Stimulated activated CD4-positive, alpha-beta T cell treated with anti-CD3 and anti-CD28 coated beads, Interleukin-4, amount 100 ng/mL, for 48 hours (primary cell): ENCODE measurements at regions not wholly inside any gene's neighbourhood (a gene's known extent, or its start where the extent isn't known, plus 50 kb on each side); places are given as distances from the start of the nearest gene placed in this dataset.

Source experiments
- DNase-seq, 2 donors: peaks; one replicate each; pipeline ENCODE4 v3.0.0-alpha.2; 2020; ENCODE audit warnings: low read depth in 2 of 2

DNA sequence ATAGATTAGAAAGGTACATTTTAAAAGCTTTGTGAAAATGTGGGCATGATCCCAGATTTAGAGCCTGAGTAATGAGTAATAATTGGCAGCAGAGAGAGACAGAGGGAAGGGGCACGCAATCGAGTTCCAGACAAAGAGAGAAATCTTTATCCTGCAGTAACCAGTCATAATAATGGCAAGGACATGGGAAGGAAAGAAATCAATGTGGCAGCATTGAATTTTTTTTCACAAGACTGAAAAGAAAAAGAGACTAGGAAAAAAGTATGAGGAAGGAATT, 790.8 kb upstream of the SOX9 start:
- no peak for DNase-seq

- DNase-seq, result no peak
These were observed 789.0 kb upstream of the SOX9 start for GRCh38 chr17:71331754-71332325.

GRCh38 chr17:71334048-71334751, 786.6 kb upstream of the SOX9 start:
- no peak for DNase-seq

DNA sequence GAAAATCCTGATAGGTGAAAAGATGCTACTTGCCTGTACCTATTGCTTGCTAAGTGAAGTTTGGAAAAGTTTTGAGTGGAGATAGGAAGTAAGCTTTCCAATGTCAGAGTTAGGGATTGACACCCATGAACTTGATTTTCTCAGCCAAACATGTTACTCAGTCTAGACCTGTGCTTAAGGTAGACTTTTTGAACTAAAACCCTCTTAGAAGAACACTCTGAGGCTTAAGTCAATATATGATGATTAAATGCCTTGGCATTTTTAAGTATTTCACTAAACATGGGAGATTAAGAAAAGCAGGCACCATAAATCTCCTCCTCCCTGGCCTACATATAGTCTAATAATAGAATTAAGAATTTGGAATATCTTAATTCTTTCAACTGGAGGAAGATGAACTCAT, 785.6 kb upstream of the SOX9 start:
- no peak for DNase-seq

DNA sequence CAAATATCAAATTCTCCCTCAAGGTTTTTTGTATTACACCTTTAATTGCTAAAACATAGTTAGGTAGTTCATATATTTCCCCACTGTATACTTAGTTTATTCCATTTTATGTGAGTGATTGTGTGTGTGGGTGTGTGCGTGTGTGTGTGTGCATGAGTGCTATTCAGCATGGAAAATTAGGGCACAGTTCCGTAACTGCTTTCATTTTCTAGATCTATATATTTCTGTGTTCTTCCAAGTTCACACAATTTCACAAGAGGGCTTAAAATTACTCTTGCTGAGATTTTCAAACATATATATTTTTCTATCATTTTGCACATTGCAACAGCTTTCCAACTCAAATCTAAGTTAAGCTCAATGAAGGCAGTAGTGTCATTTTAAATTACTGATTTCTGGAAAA, 782.9 kb upstream of the SOX9 start:
- DNase-seq, result no peak

DNA sequence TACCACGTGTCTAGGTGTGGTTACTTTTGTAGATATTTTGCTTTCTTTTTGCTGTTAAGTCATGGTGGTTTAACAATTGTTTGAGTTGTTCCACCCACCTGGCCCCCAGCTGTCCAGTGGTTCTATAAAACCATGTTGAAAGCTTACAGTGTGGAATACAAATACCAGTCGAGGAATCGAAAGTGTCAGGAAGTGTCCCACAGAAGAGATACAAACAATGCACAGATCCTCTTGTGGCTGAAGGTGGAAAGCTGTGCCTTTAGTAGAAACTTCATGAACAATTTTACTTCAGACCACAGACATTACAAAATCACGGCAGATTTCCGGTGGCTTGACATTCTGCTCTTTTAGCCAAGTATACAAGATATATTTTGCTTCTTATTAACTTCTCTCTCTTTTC, 782.4 kb upstream of the SOX9 start:
- DNase-seq, result no peak

- DNase-seq, result no peak
These were observed 781.6 kb upstream of the SOX9 start for GRCh38 chr17:71339206-71339605.

DNA sequence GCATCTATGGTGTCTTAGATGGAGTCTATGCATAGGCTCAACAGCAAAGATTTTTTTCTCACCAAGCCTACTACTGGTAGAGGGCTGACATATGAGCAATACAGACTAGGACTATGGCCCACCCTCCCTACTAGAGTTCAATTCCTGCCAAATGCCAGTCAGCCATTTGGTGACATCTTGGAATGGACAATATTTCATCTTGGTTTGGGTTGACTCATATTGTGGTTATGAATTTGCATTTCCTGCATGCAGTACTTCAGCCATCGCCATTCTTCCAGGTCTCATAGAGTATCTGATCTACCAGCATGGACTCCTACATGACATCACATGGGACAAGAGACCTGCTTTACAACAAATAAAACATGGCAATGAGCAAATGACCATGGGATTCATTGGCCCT, 778.1 kb upstream of the SOX9 start:
- DNase-seq, result no peak

- DNase-seq, result no peak
These were observed 770.8 kb upstream of the SOX9 start for GRCh38 chr17:71349908-71350600.

DNA sequence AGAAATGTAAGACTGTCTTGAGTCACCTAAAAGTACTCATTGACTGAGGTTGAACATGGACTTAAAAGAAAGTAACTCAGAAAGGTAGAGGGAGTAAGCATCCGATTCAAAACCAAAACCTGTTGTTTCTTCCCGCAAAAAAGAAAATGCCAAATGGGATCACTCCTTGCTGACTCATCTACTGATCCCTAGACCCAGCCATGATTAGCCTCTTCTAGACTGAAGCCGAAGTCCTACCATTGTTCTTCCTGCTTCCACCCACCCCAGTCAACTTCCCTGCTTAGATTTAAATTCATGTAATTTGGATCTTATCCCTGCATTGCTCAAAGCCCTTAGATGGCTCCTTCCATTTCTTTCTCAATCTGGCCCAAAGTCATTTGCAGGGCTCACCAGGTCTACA, 760.5 kb upstream of the SOX9 start:
- no peak for DNase-seq

DNA sequence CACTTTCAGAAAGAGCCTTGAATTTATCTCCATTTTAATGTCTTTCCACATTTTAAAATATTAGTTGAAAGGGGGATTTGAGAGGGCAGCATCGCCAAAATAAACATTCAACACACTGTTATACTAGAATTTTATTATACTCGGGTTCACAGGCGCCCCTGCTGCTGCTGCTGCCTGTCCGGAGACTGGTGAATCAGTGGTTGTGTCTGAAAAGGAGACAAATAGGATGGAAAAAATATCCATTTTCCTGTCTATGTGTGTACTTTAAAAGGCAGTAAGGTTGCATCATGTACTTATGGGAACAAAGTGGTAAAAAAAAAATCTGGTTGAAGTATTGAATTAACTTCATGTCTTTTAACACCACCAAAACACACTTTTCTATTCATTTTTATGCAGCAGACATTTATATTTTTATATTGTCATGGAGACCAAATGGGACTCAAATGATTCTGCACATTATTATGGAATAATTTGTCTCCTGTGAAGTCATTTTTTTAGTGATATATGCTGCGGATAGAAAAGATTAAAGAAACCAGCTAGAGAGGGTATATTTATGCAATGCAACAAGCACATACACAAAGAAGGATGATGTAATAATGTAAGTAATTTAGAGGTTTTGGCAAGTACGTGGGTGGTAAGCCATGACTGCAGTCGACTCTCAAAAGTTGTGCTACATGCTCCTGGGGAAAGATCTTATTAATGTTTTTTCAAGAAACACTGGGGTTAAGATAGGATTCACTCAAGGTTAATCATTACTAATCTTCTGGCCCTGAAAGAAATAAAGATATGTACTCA, 759.0 kb upstream of the SOX9 start:
- no peak for DNase-seq

- DNase-seq, result no peak
These were observed 757.2 kb upstream of the SOX9 start for GRCh38 chr17:71363661-71364060.

- no peak for DNase-seq
These were observed 749.0 kb upstream of the SOX9 start for GRCh38 chr17:71371809-71372208.

DNA sequence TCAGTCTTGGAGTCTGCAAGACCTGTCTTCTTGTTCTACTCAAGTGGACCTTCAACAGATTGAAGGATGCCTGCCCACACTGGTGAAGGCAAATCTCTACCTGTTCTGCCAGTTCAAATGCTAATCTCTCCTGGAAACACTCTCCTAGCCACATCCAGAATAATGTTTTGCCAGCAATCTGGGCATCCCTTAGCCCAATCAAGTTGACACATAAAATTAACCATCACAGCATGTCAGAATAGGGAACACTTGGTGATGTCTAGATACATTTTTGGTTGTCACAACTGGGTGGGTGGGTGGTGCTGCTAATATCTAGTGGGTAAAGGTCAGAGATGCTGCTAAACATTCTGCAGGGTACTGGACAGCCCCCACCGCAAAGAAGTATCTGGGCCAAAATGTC, 744.9 kb upstream of the SOX9 start:
- DNase-seq, result no peak

GRCh38 chr17:71376933-71377332, 743.9 kb upstream of the SOX9 start:
- DNase-seq, result no peak

- no peak for DNase-seq
These were observed 742.8 kb upstream of the SOX9 start for GRCh38 chr17:71378036-71378435.

DNA sequence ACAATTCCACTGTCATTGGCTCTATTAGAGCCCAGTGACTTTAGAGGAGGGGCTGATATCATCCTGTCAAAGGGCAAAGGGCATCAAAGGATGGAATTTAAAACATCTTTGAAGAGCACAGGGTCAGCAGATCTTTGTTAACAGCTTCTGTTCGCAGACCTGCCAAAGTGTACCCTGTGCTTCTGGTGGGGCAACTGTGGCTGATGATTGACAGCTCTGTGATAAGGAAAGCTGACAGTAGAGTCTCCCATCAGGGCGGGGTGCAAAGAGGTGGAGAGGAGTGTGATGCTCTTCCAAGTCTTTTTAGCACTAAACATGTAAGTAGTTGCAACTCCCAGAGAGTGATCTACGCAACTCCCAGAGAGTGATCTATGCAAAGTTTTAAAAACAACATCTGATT, 742.1 kb upstream of the SOX9 start:
- DNase-seq, result no peak

GRCh38 chr17:71379512-71379911, 741.3 kb upstream of the SOX9 start:
- DNase-seq, result no peak

DNA sequence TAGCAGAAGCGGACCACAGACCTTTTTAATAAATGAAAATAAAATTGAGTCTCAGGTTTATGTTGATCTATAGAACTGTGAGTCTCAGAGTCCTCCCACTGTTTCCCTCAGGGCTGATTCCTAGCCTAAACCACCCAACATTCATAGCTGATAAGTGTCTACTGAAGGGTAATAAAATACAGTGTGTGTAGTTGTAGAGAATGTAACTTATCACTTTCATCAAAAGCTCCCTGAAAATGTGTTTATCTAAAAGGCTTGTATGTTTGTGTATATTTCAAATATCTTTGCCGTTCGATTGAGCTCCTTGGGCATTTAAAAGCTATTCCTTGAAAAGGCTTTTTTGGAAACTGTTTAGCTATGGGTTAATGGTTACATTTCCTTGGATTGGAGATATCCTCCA, 740.3 kb upstream of the SOX9 start:
- no peak for DNase-seq

- no peak for DNase-seq
These were observed 739.9 kb upstream of the SOX9 start for GRCh38 chr17:71380936-71381335.

- DNase-seq, result no peak
These were observed 737.7 kb upstream of the SOX9 start for GRCh38 chr17:71383091-71383490.

DNA sequence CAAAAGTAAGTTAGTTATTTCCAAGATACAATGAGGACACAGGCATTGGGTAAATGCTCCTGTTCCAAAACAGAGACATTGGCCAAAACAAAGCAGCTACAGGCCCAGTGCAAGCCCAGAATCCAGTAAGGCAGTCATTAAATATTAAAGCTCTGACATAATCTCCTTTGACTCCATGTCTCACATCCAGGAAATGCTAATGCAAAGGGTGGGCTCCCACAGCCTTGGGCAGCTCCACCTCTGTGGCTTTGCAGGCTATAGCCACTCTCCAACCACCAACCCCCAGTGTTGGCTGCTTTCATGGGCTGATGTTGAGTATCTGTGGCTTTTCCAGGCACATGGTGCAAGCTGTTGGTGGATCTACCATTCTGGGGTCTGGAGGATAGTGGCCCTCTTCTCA, 733.4 kb upstream of the SOX9 start:
- no peak for DNase-seq
